GM19043 (cell line): ENCODE measurements at regions not wholly inside any gene's neighbourhood (a gene's known extent, or its start where the extent isn't known, plus 50 kb on each side); places are given as distances from the start of the nearest gene placed in this dataset.
"Not testable (repeated sequence)": the region's sequence is repeated elsewhere in the genome, so short reads cannot be mapped to it uniquely, and the experiment has no call there.

Experiments
- ATAC-seq: cut with Tn5 transposase; IDR thresholded peaks from one replicate; pipeline ENCODE4 v1.9.1; 2021; ENCODE audit warnings: low read depth; ENCODE audit not compliant: unreplicated experiment

GRCh38 chr2:195238379-195238778, 418.6 kb upstream of the SLC39A10 start:
- ATAC-seq: no peak

DNA sequence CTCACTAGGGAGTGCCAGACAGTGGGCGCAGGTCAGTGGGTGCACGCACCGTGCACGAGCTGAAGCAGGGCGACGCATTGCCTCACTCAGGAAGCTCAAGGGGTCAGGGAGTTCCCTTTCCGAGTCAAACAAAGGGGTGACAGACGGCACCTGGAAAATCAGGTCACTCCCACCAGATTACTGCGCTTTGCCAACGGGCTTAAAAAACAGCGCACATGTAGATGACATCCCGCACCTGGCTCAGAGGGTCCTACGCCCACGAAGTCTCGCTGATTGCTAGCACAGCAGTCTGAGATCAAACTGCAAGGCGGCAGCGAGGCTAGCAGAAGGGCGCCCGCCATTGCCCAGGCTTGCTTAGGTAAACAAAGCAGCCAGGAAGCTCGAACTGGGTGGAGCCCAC, 428.5 kb upstream of the SLC39A10 start:
- not testable (repeated sequence) for ATAC-seq

- no peak for ATAC-seq
Observed at GRCh38 chr2:195214072-195214471, 443.0 kb upstream of the SLC39A10 start.

- no peak for ATAC-seq
Observed at GRCh38 chr2:195212586-195212985, 444.4 kb upstream of the SLC39A10 start.

DNA sequence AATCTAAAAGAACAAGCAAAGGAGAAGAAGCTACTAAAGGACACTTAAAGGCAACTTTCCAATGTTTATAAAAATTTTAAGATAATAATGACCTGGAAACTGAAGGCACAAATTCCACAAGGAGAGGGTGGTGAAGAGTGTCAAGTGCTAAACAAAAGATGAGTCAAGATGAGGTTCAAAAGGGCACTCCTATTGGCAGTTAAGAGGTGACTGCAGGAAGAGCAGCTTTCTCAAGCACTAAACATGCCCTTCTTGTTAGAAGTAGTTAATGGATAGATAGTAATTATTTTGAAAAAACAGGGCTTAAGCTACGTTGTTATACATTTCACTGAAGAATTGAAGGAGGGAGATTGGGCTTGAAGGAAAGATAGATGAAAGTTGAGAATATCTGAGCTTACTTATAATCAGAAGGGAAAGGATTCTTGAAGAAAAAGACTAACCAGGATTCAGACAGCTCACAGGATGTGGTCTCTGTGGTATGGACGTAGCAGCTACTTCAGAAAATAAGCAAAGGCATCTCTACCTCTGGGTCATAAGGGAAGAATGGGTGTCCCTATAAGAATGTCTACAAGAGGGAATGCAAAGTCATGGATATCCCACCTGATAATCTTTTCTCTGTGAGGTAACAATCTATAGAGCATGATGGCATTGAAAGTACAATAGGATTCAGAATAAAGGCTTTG, 454.7 kb upstream of the SLC39A10 start:
- ATAC-seq: no peak

- ATAC-seq: no peak
Observed at GRCh38 chr2:195199864-195200263, 457.2 kb upstream of the SLC39A10 start.

DNA sequence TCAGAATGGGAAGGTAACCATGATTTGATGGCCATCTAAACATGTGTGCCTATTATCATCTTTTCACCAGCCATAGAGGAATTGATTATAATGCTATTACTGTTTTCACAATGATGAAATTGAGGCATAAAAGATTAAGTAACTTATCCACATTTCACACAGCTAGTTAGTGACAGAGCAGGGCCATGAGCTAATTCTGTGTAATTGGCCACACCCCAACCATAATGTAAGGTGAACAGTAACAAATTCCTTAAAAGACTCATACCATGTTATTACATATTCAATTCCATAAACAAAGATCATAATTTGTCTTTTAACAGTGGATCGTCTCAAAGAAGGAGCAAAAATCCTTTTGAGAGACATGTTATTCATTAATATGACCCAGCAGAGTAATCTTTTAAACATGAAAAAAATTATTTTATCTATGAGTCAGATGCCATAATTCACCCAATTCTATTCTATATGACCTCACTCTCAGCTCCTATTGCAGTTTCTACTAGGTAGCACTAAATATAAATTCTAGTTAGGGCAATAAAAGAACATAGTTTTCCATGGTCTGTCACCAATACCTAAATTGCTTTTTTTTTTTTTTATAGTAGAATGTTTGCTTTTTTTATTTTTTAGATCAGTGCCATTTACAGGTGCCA, 475.8 kb upstream of the SLC39A10 start:
- ATAC-seq: no peak

DNA sequence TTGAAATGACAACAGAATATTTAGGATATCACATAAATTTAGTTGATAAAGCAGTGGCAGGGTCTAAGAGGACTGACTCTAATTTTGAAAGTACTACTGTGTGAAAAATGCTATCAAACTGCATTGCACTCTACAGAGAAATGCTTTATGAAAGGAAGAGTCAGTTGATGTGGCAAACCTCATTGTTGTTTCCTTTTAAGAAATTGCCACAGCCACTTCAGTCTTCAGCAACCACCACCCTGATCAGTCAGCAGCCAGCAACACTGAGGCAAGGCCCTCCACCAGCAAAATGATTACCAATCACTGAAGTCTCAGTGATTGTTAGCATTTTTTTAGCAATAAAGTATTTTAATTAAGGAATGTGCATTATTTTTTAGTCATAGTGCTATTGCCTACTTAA, 488.7 kb upstream of the SLC39A10 start:
- ATAC-seq: no peak

- no peak for ATAC-seq
Observed at GRCh38 chr2:195164930-195165329, 492.1 kb upstream of the SLC39A10 start.

DNA sequence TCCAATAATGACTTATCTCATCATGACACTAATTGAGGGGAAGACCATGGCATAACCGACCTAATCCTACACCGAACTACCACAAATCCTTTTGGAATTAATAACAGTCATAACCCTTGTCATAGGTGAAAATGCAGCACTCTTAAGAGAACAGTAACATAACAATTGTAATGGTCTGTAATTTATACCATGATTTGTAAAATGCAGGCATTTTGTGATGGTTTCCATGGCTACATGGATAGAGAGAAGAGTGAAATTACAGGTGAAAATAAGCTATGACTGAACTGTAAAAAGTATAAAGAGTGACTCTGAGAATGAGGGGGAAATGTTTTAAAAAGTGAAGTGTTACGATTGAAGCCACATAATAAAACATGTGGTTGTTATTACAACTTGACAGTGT, 494.1 kb upstream of the SLC39A10 start:
- no peak for ATAC-seq

- no peak for ATAC-seq
Observed at GRCh38 chr2:195162194-195162593, 494.8 kb upstream of the SLC39A10 start.

- ATAC-seq: no peak
Observed at GRCh38 chr2:195160963-195161362, 496.1 kb upstream of the SLC39A10 start.

DNA sequence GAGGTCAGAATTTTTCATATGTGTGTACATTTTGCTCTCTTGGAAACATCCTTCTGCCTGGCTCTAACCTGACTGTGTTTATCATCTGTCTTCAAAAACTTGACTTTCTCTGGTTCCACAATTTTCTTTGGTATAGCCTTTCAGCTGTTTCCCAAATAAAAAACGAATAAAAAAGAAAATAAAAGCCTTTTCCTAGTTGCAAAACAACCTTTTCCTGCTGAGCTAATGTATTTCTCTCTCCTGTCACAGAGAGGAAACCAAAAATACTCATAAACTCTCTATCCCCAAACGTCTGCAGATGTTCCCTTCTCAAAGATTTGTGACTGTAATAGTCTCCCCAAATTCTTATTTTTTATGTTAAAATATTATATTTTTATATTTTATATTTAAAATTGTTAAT, 505.3 kb upstream of the SLC39A10 start:
- ATAC-seq: no peak

DNA sequence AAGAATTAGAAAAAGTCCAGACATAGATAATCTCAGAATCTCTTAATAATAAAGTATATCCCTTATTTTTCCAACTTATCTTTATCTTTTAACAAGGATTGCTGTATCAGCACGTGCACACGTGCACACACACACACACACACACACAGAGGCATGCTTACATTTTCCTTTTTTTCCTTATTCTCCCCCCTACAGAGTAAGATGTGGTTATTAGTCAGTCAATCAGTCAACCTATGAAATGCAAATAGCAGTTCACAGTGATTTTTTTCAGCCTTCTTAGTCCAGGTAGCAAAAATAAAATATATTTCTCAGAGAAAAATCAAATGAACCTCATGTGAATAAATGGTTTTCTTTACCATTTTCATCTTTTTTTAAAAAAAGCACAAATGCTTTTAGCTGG, 506.2 kb upstream of the SLC39A10 start:
- ATAC-seq: no peak

GRCh38 chr2:195148004-195148403, 509.0 kb upstream of the SLC39A10 start:
- ATAC-seq: no peak

GRCh38 chr2:195146761-195147541, 510.1 kb upstream of the SLC39A10 start:
- no peak for ATAC-seq

- no peak for ATAC-seq
Observed at GRCh38 chr2:195138435-195138834, 518.6 kb upstream of the SLC39A10 start.

- not testable (repeated sequence) for ATAC-seq
Observed at GRCh38 chr2:195125889-195126288, 531.1 kb upstream of the SLC39A10 start.

GRCh38 chr2:195124391-195125079, 532.5 kb upstream of the SLC39A10 start:
- no peak for ATAC-seq

DNA sequence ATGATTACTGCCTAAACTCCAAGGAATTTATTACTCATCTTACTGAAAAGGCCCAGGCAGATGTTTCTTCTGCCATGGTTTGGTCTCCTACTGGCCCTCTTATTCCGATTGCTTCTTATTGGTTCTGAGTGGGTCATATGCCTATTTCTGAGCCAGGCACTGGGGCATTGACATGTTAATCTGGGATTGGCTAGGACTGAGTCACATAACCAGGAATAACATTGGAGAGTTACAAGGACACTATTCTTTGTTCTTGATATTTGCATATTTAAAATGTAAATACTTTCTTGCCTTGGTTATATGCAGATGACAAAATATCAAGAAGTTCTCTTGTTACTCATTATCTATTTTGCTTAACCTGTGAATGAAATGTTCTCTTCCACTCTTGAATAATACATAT, 534.4 kb upstream of the SLC39A10 start:
- no peak for ATAC-seq

GRCh38 chr2:195121341-195121740, 535.7 kb upstream of the SLC39A10 start:
- no peak for ATAC-seq
